ENCODE measurements at regions not wholly inside any gene's neighbourhood (a gene's known extent, or its start where the extent isn't known, plus 50 kb on each side); places are given as distances from the start of the nearest gene placed in this dataset.

GRCh38 chr10:128993443-128993842 is 473.6 kb upstream of the MGMT start:
- peaks cover 21% of the 10 kb centered on the region for H3K4me1 Mint-ChIP-seq
- no peaks in the 10 kb centered on the region for H3K9me3 Mint-ChIP-seq
- no peaks in the 10 kb centered on the region for H3K36me3 Mint-ChIP-seq (ENCODE audit: low read depth)
- H3K27ac Mint-ChIP-seq (ENCODE audit: unreplicated experiment), result no peak overlapping the region
- H3K4me3 Mint-ChIP-seq, result no peak overlapping the region
- no peak for TF ChIP-seq CTCF (conservative IDR thresholded peaks at IDR 0.05)
- peaks cover 2% of the 10 kb centered on the region for H3K27me3 Mint-ChIP-seq (ENCODE audit: low read depth)
- DNase-seq (ENCODE audit: low read depth, low spot score), result no peak

DNA sequence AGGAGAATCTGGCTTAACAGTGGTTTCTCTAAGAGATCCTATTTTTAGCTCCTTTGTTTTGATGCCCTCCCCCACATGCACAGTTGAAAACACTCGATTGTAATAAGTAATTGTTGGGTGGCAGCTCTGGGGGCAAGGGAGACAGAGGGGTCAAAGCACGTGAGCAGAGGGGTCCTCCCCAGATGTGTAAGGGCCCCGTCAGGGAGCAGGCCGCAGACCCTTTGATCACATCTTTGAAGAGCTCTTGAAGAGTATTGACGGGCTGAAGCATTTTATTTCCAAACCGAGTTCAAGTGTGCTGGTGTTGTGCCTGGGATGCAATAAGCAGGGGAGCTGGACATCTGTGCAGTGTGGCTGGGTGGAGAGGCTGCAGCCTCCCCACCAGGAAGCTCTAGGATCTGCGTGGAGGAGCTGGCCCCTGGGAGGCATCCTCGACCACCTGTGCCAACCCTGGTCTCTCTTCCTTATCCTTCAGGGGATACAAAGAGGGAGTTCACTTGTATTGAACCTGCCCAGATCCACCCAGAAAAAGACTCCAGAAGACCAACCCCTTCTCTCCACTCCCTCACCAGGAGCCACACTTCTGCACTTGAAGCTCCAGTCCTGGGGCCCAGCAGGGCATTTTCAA is 473.0 kb upstream of the MGMT start:
- Mint-ChIP-seq H3K9me3 (no peaks in the 10 kb centered on the region), H3K27me3 (ENCODE audit: low read depth) (peaks cover 2% of the 10 kb centered on the region), H3K27ac (ENCODE audit: unreplicated experiment) (peak overlapping the region; percentile 27), H3K36me3 (ENCODE audit: low read depth) (no peaks in the 10 kb centered on the region), H3K4me3 (no peak overlapping the region), H3K4me1 (peaks cover 21% of the 10 kb centered on the region)
- TF ChIP-seq CTCF (conservative IDR thresholded peaks at IDR 0.05), result no peak
- DNase-seq (ENCODE audit: low read depth, low spot score), result no peak

- peaks cover 2% of the 10 kb centered on the region for H3K27me3 Mint-ChIP-seq (ENCODE audit: low read depth)
- H3K9me3 Mint-ChIP-seq, result no peaks in the 10 kb centered on the region
- no peaks in the 10 kb centered on the region for H3K36me3 Mint-ChIP-seq (ENCODE audit: low read depth)
- no peak for TF ChIP-seq CTCF (conservative IDR thresholded peaks at IDR 0.05)
- H3K27ac Mint-ChIP-seq (ENCODE audit: unreplicated experiment), result no peak overlapping the region
- no peak overlapping the region for H3K4me3 Mint-ChIP-seq
- H3K4me1 Mint-ChIP-seq, result peaks cover 21% of the 10 kb centered on the region
- DNase-seq (ENCODE audit: low read depth, low spot score), result no peak
These were observed 472.4 kb upstream of the MGMT start for GRCh38 chr10:128994598-128995143.

- TF ChIP-seq CTCF (conservative IDR thresholded peaks at IDR 0.05), result no peak
- H3K4me3 Mint-ChIP-seq, result no peak overlapping the region
- DNase-seq (ENCODE audit: low read depth, low spot score), result no peak
- no peaks in the 10 kb centered on the region for H3K9me3 Mint-ChIP-seq
- peaks cover 21% of the 10 kb centered on the region for H3K4me1 Mint-ChIP-seq
- H3K36me3 Mint-ChIP-seq (ENCODE audit: low read depth), result no peaks in the 10 kb centered on the region
- H3K27me3 Mint-ChIP-seq (ENCODE audit: low read depth), result peaks cover 2% of the 10 kb centered on the region
- no peak overlapping the region for H3K27ac Mint-ChIP-seq (ENCODE audit: unreplicated experiment)
These were observed 471.4 kb upstream of the MGMT start for GRCh38 chr10:128995676-128996075.

DNA sequence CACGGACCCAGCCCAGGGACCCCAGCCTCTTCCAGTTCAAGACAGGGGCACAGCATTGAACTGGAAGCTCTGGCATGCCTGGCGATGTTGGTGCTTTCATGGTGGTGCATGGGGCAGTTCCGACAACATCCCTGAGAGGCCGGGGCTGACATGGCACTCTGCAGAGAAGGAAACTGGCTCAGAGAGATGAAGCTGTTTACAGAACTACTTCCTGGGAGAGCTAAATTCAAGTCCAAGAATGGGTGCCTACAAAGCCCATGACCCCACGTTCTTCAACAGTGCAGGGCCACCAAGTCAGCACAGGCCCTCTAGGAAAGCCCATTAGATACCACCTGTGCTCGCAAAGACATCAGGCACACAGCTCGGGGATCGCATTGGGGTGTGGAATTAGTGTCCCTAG is 470.9 kb upstream of the MGMT start:
- Mint-ChIP-seq H3K27me3 (ENCODE audit: low read depth) (peaks cover 2% of the 10 kb centered on the region), H3K4me1 (peaks cover 21% of the 10 kb centered on the region), H3K9me3 (no peaks in the 10 kb centered on the region), H3K36me3 (ENCODE audit: low read depth) (no peaks in the 10 kb centered on the region), H3K27ac (ENCODE audit: unreplicated experiment) (no peak overlapping the region), H3K4me3 (no peak overlapping the region)
- no peak for DNase-seq (ENCODE audit: low read depth, low spot score)
- no peak for TF ChIP-seq CTCF (conservative IDR thresholded peaks at IDR 0.05)

Measured in neural crest cell (in vitro differentiated cells).